GM21529 (cell line): ENCODE measurements at regions not wholly inside any gene's neighbourhood (a gene's known extent, or its start where the extent isn't known, plus 50 kb on each side); places are given as distances from the start of the nearest gene placed in this dataset.
"Not testable (repeated sequence)": the region's sequence is repeated elsewhere in the genome, so short reads cannot be mapped to it uniquely, and the experiment has no call there.

ENCODE experiments used
- ATAC-seq: cut with Tn5 transposase; IDR thresholded peaks from one replicate; pipeline ENCODE4 v1.9.1; 2021; ENCODE audit not compliant: unreplicated experiment

GRCh38 chr6:156691018-156691417, 86.2 kb upstream of the ARID1B start:
- peak; percentile 62 for ATAC-seq

DNA sequence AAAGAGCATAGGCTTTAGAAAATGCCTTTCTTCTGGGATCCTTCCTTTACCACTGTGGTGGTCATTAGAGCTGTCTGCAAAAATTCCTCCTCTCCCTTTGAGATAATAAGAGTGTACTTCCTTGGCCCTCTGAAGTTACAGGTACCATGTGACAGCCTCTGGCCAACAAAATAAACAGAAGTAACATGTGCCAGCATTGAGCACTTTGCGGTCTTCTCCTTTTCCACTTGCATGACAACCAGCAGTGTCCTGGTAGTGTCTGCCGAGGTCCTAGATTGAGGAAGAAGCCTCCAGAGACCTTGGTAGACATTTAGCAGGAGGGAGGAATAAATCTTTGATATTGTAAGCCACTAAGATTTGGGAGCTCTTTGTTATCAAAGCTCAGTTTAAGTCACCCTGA, 87.5 kb upstream of the ARID1B start:
- no peak for ATAC-seq

DNA sequence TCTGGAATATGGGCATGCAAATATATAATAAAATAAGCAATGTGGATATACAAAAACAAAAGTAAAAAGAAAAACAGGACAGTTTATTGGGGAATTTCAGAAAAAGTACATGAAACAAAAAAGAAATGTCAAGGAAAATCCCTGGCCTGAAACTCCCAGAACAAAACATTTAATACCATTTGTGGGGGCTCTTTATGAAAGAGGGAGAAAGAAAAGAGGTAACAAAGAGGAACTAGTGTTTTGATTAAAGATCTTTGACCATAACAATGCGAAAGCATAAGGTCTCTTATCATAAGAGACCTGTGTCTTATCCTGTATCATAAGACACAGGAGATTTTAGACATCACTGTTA, 88.6 kb upstream of the ARID1B start:
- ATAC-seq: no peak

GRCh38 chr6:156687789-156688619, 89.2 kb upstream of the ARID1B start:
- peak; percentile 0 for ATAC-seq

GRCh38 chr6:156686995-156687788, 90.0 kb upstream of the ARID1B start:
- ATAC-seq: peak; percentile 57

GRCh38 chr6:156686301-156686994, 90.7 kb upstream of the ARID1B start:
- no peak for ATAC-seq

GRCh38 chr6:156685823-156686222, 91.4 kb upstream of the ARID1B start:
- ATAC-seq: no peak

DNA sequence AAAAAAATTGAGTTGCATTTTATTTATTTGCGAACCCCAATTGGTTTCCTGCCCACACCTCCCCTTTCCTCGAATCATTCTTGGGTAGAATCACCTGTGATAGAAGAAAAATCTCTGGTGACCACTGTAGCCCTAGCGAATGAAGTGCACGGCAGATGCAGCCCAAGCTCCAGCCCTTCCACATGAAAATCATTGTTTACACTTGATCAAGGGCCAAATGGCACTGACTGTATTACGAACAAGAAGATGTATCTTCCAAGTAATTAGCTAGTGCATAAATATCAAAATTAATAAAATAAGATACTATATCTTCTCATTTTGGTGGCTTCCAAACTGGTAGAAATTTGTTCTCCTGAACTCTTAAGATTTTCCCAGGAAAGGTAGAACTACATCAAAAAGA, 93.4 kb upstream of the ARID1B start:
- ATAC-seq: no peak

- no peak for ATAC-seq
Measured at GRCh38 chr6:156676721-156677120, 100.5 kb upstream of the ARID1B start.

DNA sequence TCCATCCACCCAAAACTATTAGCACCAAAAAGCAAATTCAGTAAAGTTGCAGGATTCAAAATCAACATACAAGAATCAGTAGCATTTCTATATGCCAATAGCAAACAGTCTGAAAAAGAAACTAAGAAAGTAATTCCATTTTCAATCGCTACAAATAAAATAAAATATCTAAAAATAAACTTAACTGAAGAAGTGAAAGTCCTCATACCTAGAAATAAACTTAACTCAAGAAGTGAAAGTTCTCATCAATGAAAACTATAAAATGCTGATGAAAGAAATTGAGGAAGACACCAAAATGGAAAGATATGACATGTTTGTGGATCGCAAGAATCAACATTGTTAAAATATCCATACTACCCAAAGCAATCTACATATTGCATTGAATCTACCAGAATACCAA, 103.0 kb upstream of the ARID1B start:
- no peak for ATAC-seq

DNA sequence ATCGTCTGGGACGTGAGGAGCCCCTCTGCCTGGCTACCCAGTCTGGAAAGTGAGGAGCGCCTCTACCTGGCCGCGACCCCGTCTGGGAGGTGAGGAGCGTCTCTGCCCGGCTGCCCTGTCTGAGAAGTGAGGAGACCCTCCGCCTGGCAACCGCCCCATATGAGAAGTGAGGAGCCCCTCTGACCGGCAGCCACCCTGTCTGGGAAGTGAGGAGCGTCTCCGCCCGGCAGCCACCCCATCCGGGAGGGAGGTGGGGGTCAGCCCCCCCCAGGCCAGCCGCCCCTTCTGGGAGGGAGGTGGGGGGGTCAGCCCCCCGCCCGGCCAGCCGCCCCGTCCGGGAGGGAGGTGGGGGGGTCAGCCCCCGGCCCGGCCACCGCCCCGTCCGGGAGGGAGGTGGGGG, 107.1 kb upstream of the ARID1B start:
- not testable (repeated sequence) for ATAC-seq

- ATAC-seq: no peak
Measured at GRCh38 chr6:156662025-156662445, 115.1 kb upstream of the ARID1B start.

- ATAC-seq: no peak
Measured at GRCh38 chr6:156660389-156660788, 116.8 kb upstream of the ARID1B start.

GRCh38 chr6:156659822-156660198, 117.4 kb upstream of the ARID1B start:
- ATAC-seq: peak; percentile 40

GRCh38 chr6:156658966-156659821, 118.0 kb upstream of the ARID1B start:
- ATAC-seq: peak; percentile 35

GRCh38 chr6:156658186-156658965, 118.8 kb upstream of the ARID1B start:
- ATAC-seq: no peak

- ATAC-seq: no peak
Measured at GRCh38 chr6:156657296-156657695, 119.9 kb upstream of the ARID1B start.

- no peak for ATAC-seq
Measured at GRCh38 chr6:156654919-156655918, 122.0 kb upstream of the ARID1B start.

- no peak for ATAC-seq
Measured at GRCh38 chr6:156652231-156652750, 124.9 kb upstream of the ARID1B start.
